HUES64 (cell line): ENCODE measurements at regions not wholly inside any gene's neighbourhood (a gene's known extent, or its start where the extent isn't known, plus 50 kb on each side); places are given as distances from the start of the nearest gene placed in this dataset.
"Not testable (repeated sequence)": the region's sequence is repeated elsewhere in the genome, so short reads cannot be mapped to it uniquely, and the experiment has no call there.

Source experiments
- H3K27ac ChIP-seq: 2 replicates; pipeline ENCODE4 v1.7.0; 2013; ENCODE audit warnings: low read depth, low read length, inconsistent platforms
- H3K27me3 ChIP-seq: 2 replicates; pipeline ENCODE4 v1.6.1; 2013; ENCODE audit warnings: mild to moderate bottlenecking, low read length; ENCODE audit not compliant: insufficient read depth
- H3K36me3 ChIP-seq: 2 replicates; pipeline ENCODE4 v1.6.1; 2013; ENCODE audit warnings: mild to moderate bottlenecking, low read length; ENCODE audit not compliant: insufficient read depth
- H3K4me1 ChIP-seq: 2 replicates; pipeline ENCODE4 v1.6.1; 2013; ENCODE audit warnings: mild to moderate bottlenecking, low read length, moderate library complexity; ENCODE audit not compliant: insufficient read depth
- H3K4me3 ChIP-seq: 2 replicates; pipeline ENCODE4 v1.5.1; 2013; ENCODE audit warnings: mild to moderate bottlenecking, low read length, moderate library complexity
- H3K9ac ChIP-seq: 2 replicates; pipeline ENCODE4 v1.6.1; 2013; ENCODE audit warnings: mild to moderate bottlenecking, low read depth, low read length
- H3K9me3 ChIP-seq: 2 replicates; pipeline ENCODE4 v1.6.1; 2013; ENCODE audit warnings: low read depth, low read length; ENCODE audit not compliant: insufficient read depth
- WGBS: fragments of 150-250, 120-280 bp; methylation state at CpG from one replicate; pipeline ENCODE4 v1.1.7; 2013; ENCODE audit warnings: missing lambda C conversion rate; 5-methylcytosine and 5-hydroxymethylcytosine counted together

DNA sequence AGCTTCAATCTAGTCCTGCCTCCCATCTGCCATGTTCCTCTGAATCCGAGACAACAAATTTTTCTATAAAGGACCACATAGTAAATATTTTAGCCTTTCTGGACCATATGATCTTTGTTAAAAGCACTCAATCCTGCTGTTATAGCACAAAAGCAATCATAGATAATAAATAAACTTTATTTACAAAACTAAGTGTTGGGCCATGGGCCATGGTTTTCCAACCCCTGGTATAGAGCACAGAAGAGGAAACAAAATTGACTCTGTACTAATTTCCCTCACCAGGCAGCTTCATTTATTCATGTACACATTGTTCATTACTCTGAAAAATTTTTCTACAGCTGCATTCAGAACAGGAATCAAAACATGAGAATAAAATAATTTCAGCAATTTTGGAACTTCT, 288.9 kb downstream of the AGTPBP1 start:
- WGBS: 0% methylated on average over 1 of the region's 1 CpG
- Histone ChIP-seq H3K9me3 (no peaks in the 10 kb centered on the region), H3K9ac (no peak overlapping the region), H3K27ac (no peak overlapping the region), H3K4me1 (no peaks in the 10 kb centered on the region), H3K36me3 (no peaks in the 10 kb centered on the region), H3K27me3 (no peaks in the 10 kb centered on the region), H3K4me3 (no peak overlapping the region)

DNA sequence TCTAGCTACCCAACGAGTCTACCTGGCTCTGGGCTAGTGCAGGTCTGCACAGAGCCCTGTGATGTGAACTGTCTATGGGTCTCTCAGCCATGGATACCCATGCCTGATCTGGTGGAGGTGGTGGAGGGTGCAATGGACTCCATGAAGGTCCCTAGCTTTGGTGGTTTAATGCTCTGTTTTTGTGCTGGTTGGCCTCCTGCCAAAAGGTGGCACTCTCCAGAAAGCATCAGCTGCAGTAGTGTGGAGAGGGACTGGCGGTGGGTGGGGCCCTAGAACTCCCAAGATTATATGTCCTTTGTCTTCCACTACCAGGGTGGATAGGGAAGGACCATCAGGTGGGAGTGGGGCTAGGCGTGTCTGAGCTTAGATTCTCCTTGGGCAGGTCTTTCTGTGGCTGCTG, 290.1 kb downstream of the AGTPBP1 start:
- Histone ChIP-seq H3K36me3 (no peaks in the 10 kb centered on the region), H3K9me3 (no peaks in the 10 kb centered on the region), H3K27ac (no peak overlapping the region), H3K9ac (no peak overlapping the region), H3K27me3 (no peaks in the 10 kb centered on the region), H3K4me1 (no peaks in the 10 kb centered on the region), H3K4me3 (no peak overlapping the region)
- 86% methylated on average over 3 of the region's 3 CpGs for WGBS

DNA sequence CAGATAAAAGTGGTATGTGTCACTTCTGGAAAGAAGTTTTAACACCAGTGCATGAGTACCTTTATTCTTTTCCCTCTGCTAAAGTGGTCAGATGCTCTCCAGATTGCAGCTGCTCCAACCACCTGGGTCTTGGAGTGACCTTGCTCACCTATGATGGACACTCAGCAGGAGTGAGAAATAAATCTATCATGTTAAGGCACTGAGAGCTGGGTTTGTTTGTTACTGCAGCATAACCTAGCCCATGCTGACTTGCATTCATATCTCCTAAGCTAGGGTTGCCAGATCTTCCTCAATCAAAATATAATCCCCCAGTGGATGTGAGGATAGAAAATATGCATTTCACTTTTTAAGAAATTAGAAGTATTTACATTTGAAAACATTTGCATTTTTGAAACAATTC, 295.9 kb downstream of the AGTPBP1 start:
- no peaks in the 10 kb centered on the region for H3K36me3 ChIP-seq
- H3K27me3 ChIP-seq: no peaks in the 10 kb centered on the region
- H3K9me3 ChIP-seq: 0 out of 2 replicates have a peak, but pooled peaks cover 2% of the 10 kb centered on the region
- H3K27ac ChIP-seq: no peak overlapping the region
- H3K9ac ChIP-seq: no peak overlapping the region
- H3K4me3 ChIP-seq: no peak overlapping the region
- no peaks in the 10 kb centered on the region for H3K4me1 ChIP-seq

DNA sequence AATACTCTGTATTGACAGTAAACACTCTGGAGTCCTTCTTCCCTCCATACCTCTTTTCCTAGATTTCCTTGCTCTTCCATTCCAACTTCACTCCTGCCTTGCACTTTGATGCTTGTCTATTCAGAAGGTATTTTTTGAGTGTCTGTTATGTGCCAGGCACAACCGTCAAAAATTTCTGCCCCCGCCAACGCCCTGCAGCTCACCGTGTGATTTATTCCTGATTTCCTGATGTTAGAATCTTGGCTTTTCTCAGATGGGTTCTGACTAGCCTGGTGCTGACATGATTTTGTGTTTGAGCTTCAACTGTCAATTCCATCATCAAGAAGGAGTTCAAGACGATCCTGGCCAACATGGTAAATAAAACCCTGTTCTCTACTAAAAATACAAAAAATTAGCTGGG, 297.5 kb downstream of the AGTPBP1 start:
- Histone ChIP-seq H3K27me3 (no peaks in the 10 kb centered on the region), H3K36me3 (no peaks in the 10 kb centered on the region), H3K9me3 (0 out of 2 replicates have a peak, but pooled peaks cover 2% of the 10 kb centered on the region), H3K27ac (no peak overlapping the region), H3K4me1 (no peaks in the 10 kb centered on the region), H3K9ac (no peak overlapping the region), H3K4me3 (no peak overlapping the region)
- WGBS: 96% methylated on average over 4 of the region's 5 CpGs

DNA sequence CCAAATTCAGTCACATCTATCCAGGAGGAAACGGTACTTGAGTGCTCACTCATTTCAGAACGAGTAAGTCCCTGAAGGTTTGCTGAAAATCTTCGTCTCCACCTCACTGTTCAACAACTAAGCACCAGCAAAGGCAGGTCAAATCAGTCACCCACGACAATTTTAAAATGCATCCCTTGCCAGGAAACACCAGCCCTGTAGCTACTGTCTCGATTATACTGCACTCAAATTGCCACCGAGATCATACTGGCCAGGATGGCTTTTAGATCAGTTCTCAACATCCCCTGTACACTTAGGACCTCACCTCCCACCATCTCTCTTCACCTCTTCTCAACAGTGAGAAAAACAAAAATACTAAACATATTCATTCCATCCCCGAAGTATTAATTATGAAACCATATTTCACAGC, 298.6 kb downstream of the AGTPBP1 start:
- H3K36me3 ChIP-seq: no peaks in the 10 kb centered on the region
- no peaks in the 10 kb centered on the region for H3K4me1 ChIP-seq
- 0 out of 2 replicates have a peak, but pooled peaks cover 2% of the 10 kb centered on the region for H3K9me3 ChIP-seq
- H3K4me3 ChIP-seq: no peak overlapping the region
- H3K27ac ChIP-seq: no peak overlapping the region
- no peak overlapping the region for H3K9ac ChIP-seq
- WGBS: 93% methylated on average over 7 of the region's 7 CpGs
- no peaks in the 10 kb centered on the region for H3K27me3 ChIP-seq

GRCh38 chr9:85439791-85440190, 302.0 kb downstream of the AGTPBP1 start:
- WGBS: 93% methylated on average over 7 of the region's 7 CpGs
- H3K27me3 ChIP-seq: no peaks in the 10 kb centered on the region

GRCh38 chr9:85433956-85434355, 307.8 kb downstream of the AGTPBP1 start:
- H3K9ac ChIP-seq, H3K27me3 ChIP-seq, H3K4me3 ChIP-seq, H3K9me3 ChIP-seq, H3K4me1 ChIP-seq, H3K36me3 ChIP-seq, H3K27ac ChIP-seq: not testable (repeated sequence)
- 94% methylated on average over 2 of the region's 2 CpGs for WGBS

More at GRCh38 chr9:85439791-85440190, 302.0 kb downstream of the AGTPBP1 start:
- H3K4me3 ChIP-seq: no peak overlapping the region
- no peak overlapping the region for H3K27ac ChIP-seq
- no peaks in the 10 kb centered on the region for H3K4me1 ChIP-seq
- no peaks in the 10 kb centered on the region for H3K9me3 ChIP-seq
- H3K36me3 ChIP-seq: no peaks in the 10 kb centered on the region
- H3K9ac ChIP-seq: no peak overlapping the region

DNA sequence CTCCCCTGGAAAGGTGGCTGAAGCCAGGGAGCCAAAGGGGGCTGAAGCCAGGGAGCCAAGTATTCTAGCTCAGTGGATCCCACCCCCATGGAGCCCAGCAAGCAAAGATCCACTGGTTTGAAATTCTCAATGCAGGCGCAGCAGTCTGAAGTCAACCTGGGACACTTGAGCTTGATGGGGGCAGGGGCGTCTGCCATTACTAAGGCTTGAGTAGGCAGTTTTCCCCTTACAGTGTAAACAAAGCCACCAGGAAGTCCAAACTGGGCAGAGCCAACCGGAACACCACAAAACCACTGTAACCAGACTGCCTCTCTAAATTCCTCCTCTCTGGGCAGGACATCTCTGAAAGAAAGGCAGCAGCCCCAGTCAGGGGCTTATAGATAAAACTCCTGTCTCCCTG, 308.2 kb downstream of the AGTPBP1 start:
- H3K27me3 ChIP-seq, H3K9me3 ChIP-seq, H3K4me1 ChIP-seq, H3K4me3 ChIP-seq, H3K9ac ChIP-seq, H3K27ac ChIP-seq, H3K36me3 ChIP-seq: not testable (repeated sequence)
- WGBS: 90% methylated on average over 3 of the region's 3 CpGs

DNA sequence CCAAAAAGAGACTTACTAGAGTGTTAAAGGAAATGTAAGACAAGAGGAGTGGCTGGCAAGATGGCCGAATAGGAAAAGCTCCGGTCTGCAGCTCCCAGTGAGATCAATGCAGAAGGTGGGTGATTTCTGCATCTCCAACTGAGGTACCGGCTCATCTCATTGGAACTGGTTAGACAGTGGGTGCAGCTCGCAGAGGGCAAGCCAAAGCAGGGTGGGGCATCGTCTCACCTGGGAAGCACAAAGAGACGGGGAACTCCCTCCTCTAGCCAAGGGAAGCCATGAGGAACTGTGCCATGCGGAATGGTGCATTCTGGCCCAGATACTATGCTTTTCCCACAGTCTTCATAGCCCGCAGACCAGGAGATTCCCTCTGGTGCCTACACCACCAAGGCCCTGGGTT, 308.7 kb downstream of the AGTPBP1 start:
- Histone ChIP-seq H3K4me3 (no peak overlapping the region), H3K27me3 (no peaks in the 10 kb centered on the region), H3K9ac (no peak overlapping the region), H3K9me3 (no peaks in the 10 kb centered on the region), H3K27ac (no peak overlapping the region), H3K36me3 (no peaks in the 10 kb centered on the region), H3K4me1 (no peaks in the 10 kb centered on the region)
- WGBS: 97% methylated on average over 8 of the region's 8 CpGs

DNA sequence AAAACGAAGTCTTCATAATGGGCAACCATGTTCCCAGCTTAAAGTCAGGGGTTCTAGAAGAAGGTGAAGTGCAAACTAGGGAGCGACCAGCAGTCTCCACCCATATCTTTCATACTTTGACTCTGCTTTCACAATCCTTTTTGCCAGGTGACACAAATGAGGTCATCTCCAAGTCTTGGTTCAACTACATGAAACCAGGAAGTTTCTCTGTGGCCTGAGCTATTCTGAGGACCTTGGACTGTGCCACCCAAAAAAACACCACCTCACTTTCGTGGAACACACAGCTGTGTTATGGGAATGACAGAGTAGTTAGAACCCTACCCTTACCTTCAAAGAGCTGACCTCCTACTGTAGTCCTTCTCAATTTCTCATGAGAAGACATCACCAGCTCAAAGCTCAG, 309.2 kb downstream of the AGTPBP1 start:
- H3K9ac ChIP-seq: no peak overlapping the region
- no peak overlapping the region for H3K27ac ChIP-seq
- 95% methylated on average over 3 of the region's 3 CpGs for WGBS
- no peaks in the 10 kb centered on the region for H3K27me3 ChIP-seq
- H3K9me3 ChIP-seq: no peaks in the 10 kb centered on the region
- H3K4me3 ChIP-seq: no peak overlapping the region
- H3K36me3 ChIP-seq: no peaks in the 10 kb centered on the region
- no peaks in the 10 kb centered on the region for H3K4me1 ChIP-seq

GRCh38 chr9:85431339-85432102, 310.2 kb downstream of the AGTPBP1 start:
- WGBS: 93% methylated on average over 2 of the region's 3 CpGs
- no peak overlapping the region for H3K27ac ChIP-seq
- no peak overlapping the region for H3K9ac ChIP-seq
- H3K27me3 ChIP-seq: no peaks in the 10 kb centered on the region
- H3K4me1 ChIP-seq: no peaks in the 10 kb centered on the region
- no peaks in the 10 kb centered on the region for H3K9me3 ChIP-seq
- H3K36me3 ChIP-seq: no peaks in the 10 kb centered on the region
- no peak overlapping the region for H3K4me3 ChIP-seq
